Chondrocyte (in vitro differentiated cells): ENCODE measurements at regions not wholly inside any gene's neighbourhood (a gene's known extent, or its start where the extent isn't known, plus 50 kb on each side); places are given as distances from the start of the nearest gene placed in this dataset.

Experiments used
- DNase-seq: peaks from one replicate; pipeline ENCODE4 v3.0.0; 2021; ENCODE audit warnings: mixed read lengths, low spot score
- H3K27ac Mint-ChIP-seq: one replicate; pipeline ENCODE4 v1.8.0; 2021; ENCODE audit warnings: mild to moderate bottlenecking, moderate library complexity, mixed read lengths; ENCODE audit not compliant: unreplicated experiment
- H3K27me3 Mint-ChIP-seq: 2 replicates; pipeline ENCODE4 v1.8.0; 2021; ENCODE audit warnings: low read depth, mixed read lengths
- H3K36me3 Mint-ChIP-seq: 2 replicates; pipeline ENCODE4 v1.8.0; 2021; ENCODE audit warnings: low read depth, mixed read lengths
- H3K4me1 Mint-ChIP-seq: 2 replicates; pipeline ENCODE4 v1.8.0; 2021; ENCODE audit warnings: low read depth, mild to moderate bottlenecking, mixed read lengths
- H3K4me3 Mint-ChIP-seq: one replicate; pipeline ENCODE4 v1.8.0; 2021; ENCODE audit warnings: mild to moderate bottlenecking, moderate library complexity, mixed read lengths; ENCODE audit not compliant: unreplicated experiment
- H3K9me3 Mint-ChIP-seq: 2 replicates; pipeline ENCODE4 v1.8.0; 2021; ENCODE audit warnings: low read depth, mixed read lengths
- CTCF ChIP-seq: fragments of 200-600 bp; sonication (generic); IDR thresholded peaks from 2 replicates; pipeline ENCODE4 v1.5.0; 2021; ENCODE audit warnings: antibody characterized with exemption, mild to moderate bottlenecking, moderate library complexity

GRCh38 chr12:58356794-58357193 is 415.4 kb downstream of the ATP23 start:
- peaks cover 22% of the 10 kb centered on the region for H3K4me1 Mint-ChIP-seq
- no peaks in the 10 kb centered on the region for H3K36me3 Mint-ChIP-seq
- no peak for DNase-seq
- H3K27me3 Mint-ChIP-seq, result no peaks in the 10 kb centered on the region
- no peak overlapping the region for H3K27ac Mint-ChIP-seq
- no peak for TF ChIP-seq CTCF
- H3K9me3 Mint-ChIP-seq, result no peaks in the 10 kb centered on the region
- no peak overlapping the region for H3K4me3 Mint-ChIP-seq

- Mint-ChIP-seq H3K27me3 (no peaks in the 10 kb centered on the region), H3K36me3 (no peaks in the 10 kb centered on the region), H3K4me1 (peaks cover 22% of the 10 kb centered on the region), H3K4me3 (no peak overlapping the region), H3K9me3 (no peaks in the 10 kb centered on the region), H3K27ac (no peak overlapping the region)
- TF ChIP-seq CTCF, result no peak
- no peak for DNase-seq
Measured at GRCh38 chr12:58357511-58357910, 416.1 kb downstream of the ATP23 start.

- no peaks in the 10 kb centered on the region for H3K27me3 Mint-ChIP-seq
- H3K36me3 Mint-ChIP-seq, result no peaks in the 10 kb centered on the region
- H3K4me1 Mint-ChIP-seq, result peaks cover 26% of the 10 kb centered on the region
- no peak overlapping the region for H3K4me3 Mint-ChIP-seq
- peak overlapping the region; percentile 79 for H3K27ac Mint-ChIP-seq
- no peak for DNase-seq
- no peaks in the 10 kb centered on the region for H3K9me3 Mint-ChIP-seq
- TF ChIP-seq CTCF, result no peak
Measured at GRCh38 chr12:58358369-58358768, 417.0 kb downstream of the ATP23 start.

- Mint-ChIP-seq H3K4me3 (no peak overlapping the region), H3K9me3 (no peaks in the 10 kb centered on the region), H3K36me3 (no peaks in the 10 kb centered on the region), H3K27me3 (no peaks in the 10 kb centered on the region), H3K27ac (peak overlapping the region; percentile 79), H3K4me1 (peaks cover 27% of the 10 kb centered on the region)
- TF ChIP-seq CTCF, result no peak
- DNase-seq, result no peak
Measured at GRCh38 chr12:58359084-58359483, 417.7 kb downstream of the ATP23 start.

- H3K36me3 Mint-ChIP-seq, result no peaks in the 10 kb centered on the region
- no peaks in the 10 kb centered on the region for H3K27me3 Mint-ChIP-seq
- DNase-seq, result no peak
- no peak for TF ChIP-seq CTCF
- H3K9me3 Mint-ChIP-seq, result peaks cover 3% of the 10 kb centered on the region
- no peak overlapping the region for H3K4me3 Mint-ChIP-seq
- H3K27ac Mint-ChIP-seq, result no peak overlapping the region
- peaks cover 46% of the 10 kb centered on the region for H3K4me1 Mint-ChIP-seq
Measured at GRCh38 chr12:58361056-58361455, 419.7 kb downstream of the ATP23 start.
